Cardiac muscle cell (in vitro differentiated cells and primary cell): ENCODE measurements at regions not wholly inside any gene's neighbourhood (a gene's known extent, or its start where the extent isn't known, plus 50 kb on each side); places are given as distances from the start of the nearest gene placed in this dataset.

ENCODE experiments used
- DNase-seq, 2 donors: peaks; one replicate each; pipeline versions ENCODE4 v3.0.0 to v3.0.0-alpha.2; 2010 to 2017; ENCODE audit warnings: low read depth in 1 of 2, low spot score in 1 of 2
- H3K27ac ChIP-seq: fragments of 200-600 bp; sonication (generic); 2 replicates; pipeline ENCODE4 v1.5.1; 2016
- H3K27me3 ChIP-seq: fragments of 200-600 bp; sonication (generic); 2 replicates; pipeline ENCODE4 v1.6.0; 2016; ENCODE audit warnings: control low read depth
- H3K36me3 ChIP-seq: fragments of 200-600 bp; sonication (generic); 2 replicates; pipeline ENCODE4 v1.5.1; 2016; ENCODE audit warnings: control low read depth
- H3K4me1 ChIP-seq: fragments of 200-600 bp; sonication (generic); 2 replicates; pipeline ENCODE4 v1.8.1; 2017; ENCODE audit warnings: low read depth, mild to moderate bottlenecking, mixed run types
- H3K4me3 ChIP-seq: fragments of 200-600 bp; sonication (generic); 2 replicates; pipeline ENCODE4 v1.5.1; 2016; ENCODE audit warnings: mild to moderate bottlenecking
- H3K9me3 ChIP-seq: fragments of 200-600 bp; sonication (generic); 2 replicates; pipeline ENCODE4 v1.5.1; 2017; ENCODE audit warnings: low read depth, mild to moderate bottlenecking, control low read depth
- CTCF ChIP-seq: IDR thresholded peaks from 2 replicates; pipeline ENCODE4 v1.5.1; 2012; ENCODE audit warnings: low read depth, mild to moderate bottlenecking, low read length

GRCh38 chr13:21894091-21894490, 223.2 kb downstream of the FGF9 start:
- H3K36me3 ChIP-seq = no peaks in the 10 kb centered on the region
- peaks cover 22% of the 10 kb centered on the region for H3K4me1 ChIP-seq
- no peaks in the 10 kb centered on the region for H3K9me3 ChIP-seq
- H3K27me3 ChIP-seq = no peaks in the 10 kb centered on the region
- DNase-seq = no peak
- no peak overlapping the region for H3K27ac ChIP-seq
- TF ChIP-seq CTCF = no peak
- H3K4me3 ChIP-seq = no peak overlapping the region

GRCh38 chr13:21894703-21895699, 224.1 kb downstream of the FGF9 start:
- Histone ChIP-seq H3K9me3 (no peaks in the 10 kb centered on the region), H3K4me1 (peaks cover 22% of the 10 kb centered on the region), H3K27me3 (no peaks in the 10 kb centered on the region), H3K36me3 (no peaks in the 10 kb centered on the region), H3K27ac (no peak overlapping the region), H3K4me3 (no peak overlapping the region)
- no peak for DNase-seq
- no peak for TF ChIP-seq CTCF

GRCh38 chr13:21895779-21896178, 224.9 kb downstream of the FGF9 start:
- Histone ChIP-seq H3K27ac (no peak overlapping the region), H3K36me3 (no peaks in the 10 kb centered on the region), H3K4me3 (no peak overlapping the region), H3K27me3 (no peaks in the 10 kb centered on the region), H3K4me1 (peaks cover 22% of the 10 kb centered on the region), H3K9me3 (no peaks in the 10 kb centered on the region)
- no peak for TF ChIP-seq CTCF
- DNase-seq = no peak

- no peak for DNase-seq
- Histone ChIP-seq H3K4me3 (no peak overlapping the region), H3K4me1 (peaks cover 22% of the 10 kb centered on the region), H3K36me3 (no peaks in the 10 kb centered on the region), H3K9me3 (no peaks in the 10 kb centered on the region), H3K27ac (no peak overlapping the region), H3K27me3 (no peaks in the 10 kb centered on the region)
- no peak for TF ChIP-seq CTCF
Observed at GRCh38 chr13:21897161-21897560, 226.3 kb downstream of the FGF9 start.

GRCh38 chr13:21898459-21898858, 227.6 kb downstream of the FGF9 start:
- Histone ChIP-seq H3K4me3 (no peak overlapping the region), H3K36me3 (no peaks in the 10 kb centered on the region), H3K9me3 (no peaks in the 10 kb centered on the region), H3K4me1 (peaks cover 22% of the 10 kb centered on the region), H3K27me3 (no peaks in the 10 kb centered on the region), H3K27ac (no peak overlapping the region)
- peak in 1 of 2 donors; percentile 23 for DNase-seq
- TF ChIP-seq CTCF = no peak
